Omental fat pad (tissue), 3 donors: ENCODE measurements at regions not wholly inside any gene's neighbourhood (a gene's known extent, or its start where the extent isn't known, plus 50 kb on each side); places are given as distances from the start of the nearest gene placed in this dataset.

Experiments
- ATAC-seq: fragments of 150-250 bp; one replicate; pipeline ENCODE4 v1.9.1; 2016; ENCODE audit warnings: mild to moderate bottlenecking, moderate library complexity; ENCODE audit not compliant: low FRiP score
- DNase-seq: peaks from one replicate; pipeline ENCODE4 v3.0.0-alpha.2; 2019; ENCODE audit warnings: low spot score
- TF ChIP-seq, protein P1 (sequence below), 3 donors: fragments of 450-650 bp; IDR thresholded peaks; one replicate each; pipeline ENCODE4 v1.5.1; 2016 to 2017; ENCODE audit warnings: antibody characterized with exemption in 3 of 3, mild to moderate bottlenecking in 3 of 3, moderate library complexity in 2 of 3

DNA sequence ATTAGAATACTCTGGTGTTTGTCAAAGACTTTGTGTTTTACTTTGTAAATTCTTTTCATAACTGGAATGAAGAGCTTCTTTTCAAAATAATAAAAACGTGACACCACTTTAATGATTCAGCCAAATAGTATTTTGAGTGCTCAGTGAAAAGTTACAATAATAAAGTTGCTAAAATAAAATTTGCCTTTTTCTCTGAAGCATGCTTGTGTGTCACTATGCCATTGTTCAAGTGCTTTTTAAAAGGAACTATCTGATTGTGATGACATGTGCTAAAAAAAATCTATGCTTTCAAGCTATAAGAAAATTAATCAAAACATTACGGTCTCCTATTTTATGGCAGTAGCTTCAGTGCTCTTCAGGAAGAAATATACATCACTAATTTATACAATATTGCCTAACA, 1290.5 kb upstream of the B3GALT2 start:
- ATAC-seq (no peak), DNase-seq (no peak)
- TF ChIP-seq, protein P1, sequence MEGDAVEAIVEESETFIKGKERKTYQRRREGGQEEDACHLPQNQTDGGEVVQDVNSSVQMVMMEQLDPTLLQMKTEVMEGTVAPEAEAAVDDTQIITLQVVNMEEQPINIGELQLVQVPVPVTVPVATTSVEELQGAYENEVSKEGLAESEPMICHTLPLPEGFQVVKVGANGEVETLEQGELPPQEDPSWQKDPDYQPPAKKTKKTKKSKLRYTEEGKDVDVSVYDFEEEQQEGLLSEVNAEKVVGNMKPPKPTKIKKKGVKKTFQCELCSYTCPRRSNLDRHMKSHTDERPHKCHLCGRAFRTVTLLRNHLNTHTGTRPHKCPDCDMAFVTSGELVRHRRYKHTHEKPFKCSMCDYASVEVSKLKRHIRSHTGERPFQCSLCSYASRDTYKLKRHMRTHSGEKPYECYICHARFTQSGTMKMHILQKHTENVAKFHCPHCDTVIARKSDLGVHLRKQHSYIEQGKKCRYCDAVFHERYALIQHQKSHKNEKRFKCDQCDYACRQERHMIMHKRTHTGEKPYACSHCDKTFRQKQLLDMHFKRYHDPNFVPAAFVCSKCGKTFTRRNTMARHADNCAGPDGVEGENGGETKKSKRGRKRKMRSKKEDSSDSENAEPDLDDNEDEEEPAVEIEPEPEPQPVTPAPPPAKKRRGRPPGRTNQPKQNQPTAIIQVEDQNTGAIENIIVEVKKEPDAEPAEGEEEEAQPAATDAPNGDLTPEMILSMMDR (IDR thresholded peaks at IDR 0.05) = no peak

DNA sequence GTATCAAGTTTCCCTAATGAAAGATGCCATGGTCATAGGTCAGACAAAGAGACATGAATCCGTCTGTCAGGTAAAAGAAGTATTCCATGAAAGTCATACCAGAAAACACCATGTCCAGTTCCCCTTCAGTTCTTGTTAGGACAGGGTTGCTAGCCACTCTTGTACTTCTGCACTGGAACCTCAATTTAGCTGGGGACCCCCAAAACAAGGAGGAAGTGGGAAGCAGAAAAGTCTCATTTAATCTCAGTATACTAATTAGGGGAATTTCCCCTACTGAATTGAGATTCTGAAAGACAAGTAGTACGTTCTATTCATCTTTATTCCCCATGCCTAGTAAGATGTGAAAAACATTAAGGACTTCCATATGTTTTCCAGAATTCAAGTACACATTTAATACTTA, 1289.9 kb upstream of the B3GALT2 start:
- DNase-seq = no peak
- TF ChIP-seq, protein P1 (IDR thresholded peaks at IDR 0.05) = no peak

DNA sequence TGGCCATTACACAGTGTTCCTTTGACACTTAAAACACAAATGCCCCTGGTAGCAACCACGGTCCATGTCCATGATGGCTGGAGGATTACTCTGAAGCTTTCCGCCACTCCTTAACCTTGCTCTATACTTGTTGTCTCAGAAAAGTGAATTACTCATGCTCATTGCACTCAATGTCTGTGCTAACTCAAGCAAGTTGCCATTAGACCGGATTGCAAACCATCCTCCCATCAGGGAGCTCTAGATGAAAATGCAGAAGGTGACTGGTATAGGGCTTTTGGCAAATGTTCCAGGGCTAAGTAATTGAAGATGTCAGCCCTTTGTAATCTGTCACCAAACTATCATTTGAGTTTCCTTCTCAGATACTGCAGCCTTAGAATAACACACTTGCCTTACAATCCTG, 1288.3 kb upstream of the B3GALT2 start:
- no peak for ATAC-seq
- no peak for DNase-seq
- TF ChIP-seq, protein P1 (IDR thresholded peaks at IDR 0.05) = no peak

More for the DNA sequence above, 1289.9 kb upstream of the B3GALT2 start:
- ATAC-seq = no peak

DNA sequence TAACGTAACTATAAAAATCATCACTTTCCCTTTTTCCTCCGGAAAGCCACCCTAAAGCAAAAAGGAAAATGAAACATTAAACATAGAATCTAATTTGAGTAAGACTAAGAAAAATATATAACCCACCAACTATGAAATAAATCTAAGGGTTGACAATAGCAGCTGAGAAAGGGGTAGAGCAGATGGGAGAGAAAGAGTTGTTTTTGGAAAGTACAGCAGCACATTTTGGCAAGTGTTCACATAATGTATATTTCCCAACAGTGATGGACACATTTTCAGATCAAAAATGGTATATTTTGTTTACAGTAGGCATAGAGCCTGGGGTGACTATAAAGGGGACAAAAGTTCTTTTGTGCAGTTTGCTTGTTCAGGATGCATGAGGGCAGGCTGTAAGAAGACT, 1287.4 kb upstream of the B3GALT2 start:
- TF ChIP-seq, protein P1 (IDR thresholded peaks at IDR 0.05) = no peak
- DNase-seq (no peak), ATAC-seq (no peak)

DNA sequence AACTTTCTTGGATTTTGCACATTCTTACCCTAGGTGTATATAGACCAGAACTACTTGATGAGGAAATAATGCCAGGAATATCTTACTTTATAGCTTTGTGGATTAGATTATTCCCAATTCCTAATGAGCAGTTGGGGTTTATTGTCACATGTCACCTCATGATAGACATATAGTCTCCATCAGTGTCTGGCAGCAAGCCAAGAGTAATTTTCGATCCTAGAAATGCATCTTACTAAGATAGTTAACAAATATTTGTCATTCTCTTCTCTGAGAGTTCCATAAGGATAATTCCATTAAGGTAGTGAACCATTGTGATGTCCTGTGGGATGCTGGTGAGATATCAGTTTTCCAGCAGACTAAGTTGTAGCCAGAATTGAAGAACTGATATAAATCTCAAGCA, 1282.9 kb upstream of the B3GALT2 start:
- DNase-seq (no peak), ATAC-seq (no peak)
- TF ChIP-seq, protein P1 (IDR thresholded peaks at IDR 0.05) = no peak

DNA sequence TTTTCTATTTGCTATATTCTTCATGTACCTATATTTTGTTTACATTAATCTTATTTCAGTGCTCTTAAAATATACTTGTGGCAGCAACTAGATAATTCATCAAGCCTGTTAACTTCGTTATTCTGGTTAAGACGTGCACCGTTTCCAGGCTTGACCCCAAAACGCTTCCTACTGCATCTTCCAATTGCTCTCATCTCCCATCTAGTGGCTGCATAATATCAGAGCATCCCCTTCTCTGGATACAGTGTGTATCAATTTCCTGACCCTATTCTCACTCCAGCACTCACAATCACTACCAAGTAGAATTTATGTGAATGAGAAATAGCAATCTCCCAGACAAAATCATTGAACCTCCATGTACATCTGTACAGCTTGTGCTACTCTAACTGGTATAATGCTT, 1280.3 kb upstream of the B3GALT2 start:
- DNase-seq = no peak
- no peak for ATAC-seq
- TF ChIP-seq, protein P1 (IDR thresholded peaks at IDR 0.05) = no peak

DNA sequence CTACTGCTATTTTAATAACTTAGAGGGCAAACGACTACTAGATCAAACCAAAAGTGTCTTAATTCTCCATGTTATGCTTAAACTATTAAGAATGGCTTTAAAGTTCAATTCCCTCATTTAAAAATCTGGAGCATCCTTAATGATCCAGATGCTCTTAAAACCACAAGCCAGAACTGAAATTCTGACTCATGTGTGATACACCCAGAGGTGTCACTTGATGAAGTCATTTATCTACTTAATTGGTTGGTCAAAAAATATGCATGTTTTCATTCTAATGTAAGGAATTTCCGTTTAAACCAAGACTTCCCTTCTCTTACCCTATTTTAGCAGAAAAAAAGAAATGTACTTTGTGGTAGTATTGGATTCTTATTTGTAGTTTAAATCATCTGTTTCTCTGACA, 1261.2 kb upstream of the B3GALT2 start:
- TF ChIP-seq, protein P1 (IDR thresholded peaks at IDR 0.05) = no peak
- DNase-seq = no peak
- no peak for ATAC-seq
